Gastroesophageal sphincter (tissue), 3 donors: ENCODE measurements at regions not wholly inside any gene's neighbourhood (a gene's known extent, or its start where the extent isn't known, plus 50 kb on each side); places are given as distances from the start of the nearest gene placed in this dataset.

Experiments used
- CTCF ChIP-seq, 4 experiments: fragments of 200-600 bp in 2 of 4; fragments of 450-650 bp in 2 of 4; sonication (generic) in 1 of 4; IDR thresholded peaks; one replicate each; pipeline ENCODE4 v1.5.1; 2017 to 2019; ENCODE audit warnings: antibody characterized with exemption in 4 of 4, mild to moderate bottlenecking in 2 of 4, moderate library complexity in 2 of 4
- EP300 ChIP-seq: sonication (generic); formaldehyde crosslinking; IDR thresholded peaks from one replicate; pipeline ENCODE4 v1.6.1; 2017; ENCODE audit warnings: antibody characterized with exemption, mild to moderate bottlenecking
- POLR2A ChIP-seq, 2 donors: fragments of 450-650 bp; IDR thresholded peaks; one replicate each; pipeline ENCODE4 v1.6.1; 2017; ENCODE audit warnings: antibody characterized with exemption in 2 of 2, mild to moderate bottlenecking in 2 of 2, moderate library complexity in 1 of 2
- POLR2AphosphoS5 ChIP-seq: sonication (generic); formaldehyde crosslinking; IDR thresholded peaks from one replicate; pipeline ENCODE4 v1.6.1; 2017; ENCODE audit warnings: antibody characterized with exemption

GRCh38 chrX:131621650-131622049 is 77.8 kb downstream of the OR13H1 start:
- TF ChIP-seq POLR2A (IDR thresholded peaks at IDR 0.05) (no peak), CTCF (IDR thresholded peaks at IDR 0.05) (no peak), POLR2AphosphoS5 (no peak), EP300 (no peak)
